ENCODE measurements at regions not wholly inside any gene's neighbourhood (a gene's known extent, or its start where the extent isn't known, plus 50 kb on each side); places are given as distances from the start of the nearest gene placed in this dataset.

GRCh38 chr21:27572696-27573095 is 605.8 kb upstream of the ADAMTS5 start:
- intact Hi-C loops (cut with micrococcal nuclease): no loop called here
- Histone ChIP-seq H3K4me2 (replicated peaks; ENCODE audit: extremely low read depth, low read length, poor library complexity, severe bottlenecking) (no peak overlapping the region), H3K79me2 (ENCODE audit: insufficient read depth, low read length) (no peaks in the 10 kb centered on the region), H2AFZ (ENCODE audit: insufficient read depth, low read depth, low read length, poor library complexity, severe bottlenecking) (no peak overlapping the region), H3K4me3 (replicated peaks in 1 of 3; ENCODE audit: low read depth in 2 of 3, low read length in 3 of 3) (no peak overlapping the region), H3K27me3 (ENCODE audit: control insufficient read depth in 2 of 2, insufficient read depth in 2 of 2, low read length in 2 of 2) (no peaks in the 10 kb centered on the region), H3K4me1 (ENCODE audit: control insufficient read depth in 1 of 2, insufficient read depth in 2 of 2, low read length in 2 of 2) (no peaks in the 10 kb centered on the region), H3K9me3 (replicated peaks in 1 of 2; ENCODE audit: control insufficient read depth in 1 of 2, insufficient read depth in 1 of 2, low read length in 2 of 2) (no peaks in the 10 kb centered on the region), H3K36me3 (replicated peaks in 1 of 2; ENCODE audit: control insufficient read depth in 1 of 2, insufficient read depth in 2 of 2, low read length in 2 of 2) (no peaks in the 10 kb centered on the region), H3K9ac (ENCODE audit: insufficient read depth, low read length, poor library complexity, severe bottlenecking) (no peak overlapping the region), H3K27ac (ENCODE audit: low read depth in 1 of 2, low read length in 2 of 2) (no peak overlapping the region), H4K20me1 (ENCODE audit: insufficient read depth, low read length) (no peaks in the 10 kb centered on the region)
- no peak for TF ChIP-seq CTCF (IDR thresholded peaks at IDR 0.05)
- Mint-ChIP-seq H3K9me3 (peaks cover 0 to 6% (median 2%) of the 10 kb centered on the region in 7 donors), H3K4me1 (no peaks in the 10 kb centered on the region), H3K36me3 (no peaks in the 10 kb centered on the region), H3K27me3 (ENCODE audit: low read depth in 3 of 3) (peaks cover 0 to 1% (median 0%) of the 10 kb centered on the region in 3 donors), H3K4me3 (no peak overlapping the region), H3K27ac (no peak overlapping the region)
- DNase-seq: no peak
- WGBS (ENCODE audit: insufficient coverage): no CpG with 5 or more reads among the region's 2 CpGs

GRCh38 chr21:27571706-27572105 is 604.8 kb upstream of the ADAMTS5 start:
- no peaks in the 10 kb centered on the region for H3K4me1 Mint-ChIP-seq
- TF ChIP-seq CTCF (IDR thresholded peaks at IDR 0.05): no peak
- H3K4me3 Mint-ChIP-seq: no peak overlapping the region
- Histone ChIP-seq H3K4me1 (ENCODE audit: control insufficient read depth in 1 of 2, insufficient read depth in 2 of 2, low read length in 2 of 2) (no peaks in the 10 kb centered on the region), H3K4me2 (replicated peaks; ENCODE audit: extremely low read depth, low read length, poor library complexity, severe bottlenecking) (no peak overlapping the region), H2AFZ (ENCODE audit: insufficient read depth, low read depth, low read length, poor library complexity, severe bottlenecking) (no peak overlapping the region), H3K79me2 (ENCODE audit: insufficient read depth, low read length) (no peaks in the 10 kb centered on the region), H3K27ac (ENCODE audit: low read depth in 1 of 2, low read length in 2 of 2) (no peak overlapping the region), H3K9me3 (replicated peaks in 1 of 2; ENCODE audit: control insufficient read depth in 1 of 2, insufficient read depth in 1 of 2, low read length in 2 of 2) (no peaks in the 10 kb centered on the region), H4K20me1 (ENCODE audit: insufficient read depth, low read length) (no peaks in the 10 kb centered on the region), H3K36me3 (replicated peaks in 1 of 2; ENCODE audit: control insufficient read depth in 1 of 2, insufficient read depth in 2 of 2, low read length in 2 of 2) (no peaks in the 10 kb centered on the region), H3K4me3 (replicated peaks in 1 of 3; ENCODE audit: low read depth in 2 of 3, low read length in 3 of 3) (no peak overlapping the region), H3K27me3 (ENCODE audit: control insufficient read depth in 2 of 2, insufficient read depth in 2 of 2, low read length in 2 of 2) (no peaks in the 10 kb centered on the region), H3K9ac (ENCODE audit: insufficient read depth, low read length, poor library complexity, severe bottlenecking) (no peak overlapping the region)
- no peak overlapping the region for H3K27ac Mint-ChIP-seq
- intact Hi-C loops (cut with micrococcal nuclease): no loop called here
- peaks cover 0 to 6% (median 2%) of the 10 kb centered on the region in 7 donors for H3K9me3 Mint-ChIP-seq
- no peaks in the 10 kb centered on the region for H3K36me3 Mint-ChIP-seq
- no peak for DNase-seq
- peaks cover 0 to 5% (median 0%) of the 10 kb centered on the region in 3 donors for H3K27me3 Mint-ChIP-seq (ENCODE audit: low read depth in 3 of 3)
